H1 (cell line): ENCODE measurements at regions not wholly inside any gene's neighbourhood (a gene's known extent, or its start where the extent isn't known, plus 50 kb on each side); places are given as distances from the start of the nearest gene placed in this dataset.

ENCODE experiments used
- ATF3 ChIP-seq: IDR thresholded peaks from 2 replicates; pipeline ENCODE4 v1.6.1; 2011; ENCODE audit warnings: low read depth, mild to moderate bottlenecking, low read length; ENCODE audit not compliant: insufficient read depth
- BRCA1 ChIP-seq: IDR thresholded peaks from 2 replicates; pipeline ENCODE4 v1.6.1; 2012; ENCODE audit warnings: low read depth, low read length, improper control_type of control experiment
- CBX5 ChIP-seq: fragments of 300-800, 300-1000 bp; sonication (generic); IDR thresholded peaks from 2 replicates; pipeline ENCODE4 v1.7.1; 2016; ENCODE audit warnings: antibody characterized with exemption, low read length, low read depth
- CBX8 ChIP-seq: fragments of 300-800, 300-1000 bp; sonication (generic); IDR thresholded peaks from 2 replicates; pipeline ENCODE4 v1.7.1; 2016; ENCODE audit warnings: low read depth, low read length, borderline replicate concordance
- CEBPB ChIP-seq: IDR thresholded peaks from 2 replicates; pipeline ENCODE4 v1.6.1; 2012; ENCODE audit warnings: low read depth, low read length
- CTBP2 ChIP-seq: IDR thresholded peaks from 2 replicates; pipeline ENCODE4 v1.7.0; 2011; ENCODE audit warnings: borderline replicate concordance, mild to moderate bottlenecking, moderate library complexity, mixed read lengths, low read length; ENCODE audit not compliant: insufficient read depth, insufficient read length
- CTCF ChIP-seq, 3 experiments: IDR thresholded peaks; 1 replicate in 2 of 3; 2 replicates in 1 of 3; pipeline versions ENCODE4 v1.5.1 to v1.6.1; 2011; ENCODE audit warnings: low read length in 3 of 3, mild to moderate bottlenecking in 3 of 3, inconsistent platforms in 2 of 3, low read depth in 1 of 3, moderate library complexity in 1 of 3; ENCODE audit not compliant: insufficient read depth in 1 of 3; ENCODE audit errors: control extremely low read depth in 1 of 3
- FOSL1 ChIP-seq: IDR thresholded peaks from 2 replicates; pipeline ENCODE4 v1.6.1; 2011; ENCODE audit warnings: mild to moderate bottlenecking, low read depth, low read length, moderate library complexity; ENCODE audit not compliant: insufficient read depth
- GABPA ChIP-seq: IDR thresholded peaks from 2 replicates; pipeline ENCODE4 v1.6.1; 2011; ENCODE audit warnings: mild to moderate bottlenecking, low read length, moderate library complexity, borderline replicate concordance; ENCODE audit not compliant: insufficient read depth
- MAFK ChIP-seq: IDR thresholded peaks from 2 replicates; pipeline ENCODE4 v1.6.1; 2012; ENCODE audit warnings: low read depth, mild to moderate bottlenecking, improper control_type of control experiment, low read length
- MAX ChIP-seq: IDR thresholded peaks from 2 replicates; pipeline ENCODE4 v1.6.1; 2012; ENCODE audit warnings: inconsistent platforms
- PHF8 ChIP-seq: fragments of 200-600 bp; sonication (generic); conservative IDR thresholded peaks from 2 replicates; pipeline ENCODE4 v1.7.1; 2012; ENCODE audit warnings: low read depth, mild to moderate bottlenecking, inconsistent platforms, low read length, moderate library complexity
- RAD21 ChIP-seq, 2 experiments: IDR thresholded peaks in 1 of 2; conservative IDR thresholded peaks in 1 of 2; 2 replicates each; pipeline ENCODE4 v1.6.1; 2011; ENCODE audit warnings: low read depth in 2 of 2, low read length in 2 of 2, improper control_type of control experiment in 1 of 2, inconsistent platforms in 1 of 2, mild to moderate bottlenecking in 1 of 2, moderate library complexity in 1 of 2
- RXRA ChIP-seq: IDR thresholded peaks from 2 replicates; pipeline ENCODE4 v1.6.1; 2011; ENCODE audit warnings: low read depth, mild to moderate bottlenecking, low read length, moderate library complexity; ENCODE audit not compliant: insufficient read depth
- SP1 ChIP-seq: IDR thresholded peaks from 2 replicates; pipeline ENCODE4 v1.6.1; 2011; ENCODE audit warnings: low read depth, low read length
- SP2 ChIP-seq: IDR thresholded peaks from 2 replicates; pipeline ENCODE4 v1.6.1; 2012; ENCODE audit warnings: mild to moderate bottlenecking, low read length, inconsistent platforms
- TEAD4 ChIP-seq: IDR thresholded peaks from 2 replicates; pipeline ENCODE4 v1.6.1; 2012; ENCODE audit warnings: low read depth, low read length, inconsistent platforms, mixed read lengths
- USF2 ChIP-seq: IDR thresholded peaks from 2 replicates; pipeline ENCODE4 v1.6.1; 2011; ENCODE audit warnings: low read length, improper control_type of control experiment
- YY1 ChIP-seq: IDR thresholded peaks from 2 replicates; pipeline ENCODE4 v1.6.1; 2011; ENCODE audit warnings: low read depth, mild to moderate bottlenecking, low read length

GRCh38 chr21:15444118-15444960, 285.4 kb upstream of the USP25 start (continued):
- TF ChIP-seq FOSL1 (no peak), BRCA1 (no peak), CTCF (IDR thresholded peaks at IDR 0.05; ENCODE audit: control extremely low read depth in 1 of 3, insufficient read depth in 1 of 3, low read depth in 1 of 3, low read length in 3 of 3) (no peak), PHF8 (no peak), CEBPB (0 out of 2 replicates have a peak, but pooled peaks have one; percentile 0), YY1 (no peak), TEAD4 (peak; percentile 56), RXRA (no peak), CBX5 (no peak), MAX (no peak), USF2 (no peak), ATF3 (no peak), SP1 (no peak), CTBP2 (no peak), CBX8 (no peak), RAD21 (IDR thresholded peaks at IDR 0.05 in 1 of 2, conservative IDR thresholded peaks at IDR 0.05 in 1 of 2; ENCODE audit: low read depth in 2 of 2, low read length in 2 of 2) (no peak), GABPA (no peak), MAFK (0 out of 2 replicates have a peak, but pooled peaks have one; percentile 2), SP2 (no peak)
